Activated CD4-positive, alpha-beta memory T cell treated with anti-CD3 and anti-CD28 coated beads for 36 hours (primary cell): ENCODE measurements at regions not wholly inside any gene's neighbourhood (a gene's known extent, or its start where the extent isn't known, plus 50 kb on each side); places are given as distances from the start of the nearest gene placed in this dataset.
A peak's percentile ranks its signal among the peaks of the same experiment; 100 is the strongest.

Experiments
- CTCF ChIA-PET: fragments of 350-600 bp; sonication (Branson Sonifier 250); formaldehyde crosslinking; loops from one replicate; lab custom pipeline; 2021; ENCODE audit warnings: antibody characterized with exemption, inconsistent platforms; lab: Charles Lee
- POLR2A ChIA-PET: fragments of 350-600 bp; sonication (Branson Sonifier 250); formaldehyde crosslinking; loops from one replicate; lab custom pipeline; 2021; ENCODE audit warnings: antibody characterized with exemption; lab: Charles Lee
- DNase-seq: peaks from one replicate; pipeline ENCODE4 v3.0.0-alpha.2; 2020
- H3K27ac Mint-ChIP-seq: one replicate; pipeline ENCODE4 v1.8.0; 2021; ENCODE audit warnings: mixed read lengths
- H3K27me3 Mint-ChIP-seq: one replicate; pipeline ENCODE4 v1.8.0; 2021; ENCODE audit warnings: mixed read lengths
- H3K36me3 Mint-ChIP-seq: one replicate; pipeline ENCODE4 v1.8.0; 2021; ENCODE audit warnings: mixed read lengths
- H3K4me1 Mint-ChIP-seq: one replicate; pipeline ENCODE4 v1.8.0; 2021; ENCODE audit warnings: low read depth, mixed read lengths
- H3K4me3 Mint-ChIP-seq: one replicate; pipeline ENCODE4 v1.8.0; 2021; ENCODE audit warnings: mild to moderate bottlenecking, mixed read lengths
- H3K9me3 Mint-ChIP-seq: one replicate; pipeline ENCODE4 v1.8.0; 2021; ENCODE audit warnings: mixed read lengths
- intact Hi-C: fragments of 100-400 bp; cut with micrococcal nuclease; formaldehyde crosslinking; loops from one replicate; pipeline ENCODE4 v1.15.1; 2023

DNA sequence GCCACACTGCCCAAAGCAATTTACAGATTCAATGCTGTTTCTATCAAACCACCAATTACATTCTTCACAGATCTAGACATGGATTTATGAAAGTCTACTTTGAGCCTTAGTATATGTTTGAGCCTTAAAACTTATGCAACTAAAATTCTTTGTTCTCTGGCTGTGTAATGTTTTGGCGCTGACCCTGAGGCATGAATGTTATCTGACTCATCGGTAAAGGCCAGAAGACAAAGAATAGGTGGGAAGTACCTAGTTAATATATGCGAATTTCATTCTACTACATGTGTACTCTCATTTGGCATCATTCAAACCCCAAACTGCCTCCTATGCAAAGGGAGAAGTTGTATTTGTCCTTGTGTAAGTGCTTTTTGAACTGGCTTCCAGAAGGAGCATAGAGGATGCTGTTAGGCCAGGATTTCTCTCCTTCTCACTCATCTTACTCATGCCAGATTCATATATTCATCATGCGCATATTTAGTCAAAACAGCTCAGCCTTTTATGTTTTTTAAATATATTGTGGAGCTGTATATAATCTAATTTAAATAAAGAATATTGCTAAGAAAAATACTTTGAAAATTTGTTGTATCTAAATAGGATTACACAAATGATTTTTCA lies 204.2 kb downstream of the NFKBIZ start:
- Mint-ChIP-seq H3K9me3 (peaks cover 24% of the 10 kb centered on the region), H3K27ac (no peak overlapping the region), H3K4me3 (no peak overlapping the region), H3K27me3 (peaks cover 1% of the 10 kb centered on the region), H3K4me1 (peaks cover 27% of the 10 kb centered on the region), H3K36me3 (peaks cover 13% of the 10 kb centered on the region)
- ChIA-PET CTCF (interaction anchor here (0.7 to 1.2 kb wide), 2 partner anchors 171 to 202 kb away, joined by 3 read pairs; no protein-coding TSS in a partner anchor), POLR2A (no interaction called here)
- intact Hi-C loops = loop anchor here (2.0 kb wide), 1 partner anchor 65 kb away; no protein-coding TSS in a partner anchor
- DNase-seq = peak; percentile 37

DNA sequence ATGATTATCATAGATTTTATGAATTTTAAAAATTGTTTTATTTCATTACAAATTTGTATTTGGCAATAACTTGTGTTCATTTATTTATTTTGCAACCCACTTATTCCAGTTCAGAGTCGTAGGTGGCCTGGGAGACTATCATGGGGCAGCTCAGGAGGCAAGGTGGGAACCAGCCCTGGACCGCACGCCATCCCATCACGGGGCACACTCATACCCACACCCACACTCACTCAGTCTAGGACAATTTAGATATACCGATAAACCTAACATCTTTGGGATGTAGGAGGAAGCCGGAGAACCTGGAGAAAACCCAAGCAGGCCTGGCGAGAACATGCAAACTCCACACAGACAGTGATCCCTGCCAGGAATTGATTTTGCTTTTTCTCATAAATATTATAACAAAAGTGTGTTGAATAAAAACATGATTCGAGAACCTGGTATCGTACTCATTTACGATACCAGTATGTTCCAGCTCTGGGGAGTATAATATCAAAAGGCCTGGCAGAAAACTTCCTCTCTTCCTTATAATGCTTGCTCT lies 205.3 kb downstream of the NFKBIZ start:
- H3K36me3 Mint-ChIP-seq = peaks cover 10% of the 10 kb centered on the region
- peaks cover 13% of the 10 kb centered on the region for H3K9me3 Mint-ChIP-seq
- intact Hi-C loops = loop anchor here (5.0 kb wide), 1 partner anchor 117 kb away; no protein-coding TSS in a partner anchor
- ChIA-PET CTCF (interaction anchor here (0.7 to 1.2 kb wide), 2 partner anchors 170 to 204 kb away, joined by 3 read pairs; no protein-coding TSS in a partner anchor), POLR2A (no interaction called here)
- no peak overlapping the region for H3K27ac Mint-ChIP-seq
- no peak for DNase-seq
- peaks cover 38% of the 10 kb centered on the region for H3K4me1 Mint-ChIP-seq
- H3K4me3 Mint-ChIP-seq = no peak overlapping the region
- H3K27me3 Mint-ChIP-seq = peaks cover 1% of the 10 kb centered on the region

GRCh38 chr3:102057781-102058421 lies 208.6 kb downstream of the NFKBIZ start:
- Mint-ChIP-seq H3K9me3 (no peaks in the 10 kb centered on the region), H3K27ac (no peak overlapping the region), H3K36me3 (no peaks in the 10 kb centered on the region), H3K4me3 (no peak overlapping the region), H3K27me3 (peaks cover 1% of the 10 kb centered on the region), H3K4me1 (peaks cover 40% of the 10 kb centered on the region)
- CTCF ChIA-PET = no interaction called here
- intact Hi-C loops = loop anchor here (2.0 to 5.0 kb wide), 3 partner anchors 27 to 121 kb away; no protein-coding TSS in a partner anchor
- POLR2A ChIA-PET = no interaction called here
- no peak for DNase-seq

GRCh38 chr3:102059145-102059943 lies 210.0 kb downstream of the NFKBIZ start:
- no peak overlapping the region for H3K27ac Mint-ChIP-seq
- H3K36me3 Mint-ChIP-seq = no peaks in the 10 kb centered on the region
- peaks cover 35% of the 10 kb centered on the region for H3K4me1 Mint-ChIP-seq
- peak; percentile 24 for DNase-seq
- H3K4me3 Mint-ChIP-seq = no peak overlapping the region
- peaks cover 1% of the 10 kb centered on the region for H3K27me3 Mint-ChIP-seq
- no peaks in the 10 kb centered on the region for H3K9me3 Mint-ChIP-seq
- ChIA-PET POLR2A (no interaction called here), CTCF (interaction anchor here (1.0 to 1.1 kb wide), 3 partner anchors 33 to 166 kb away, joined by 3 read pairs; no protein-coding TSS in a partner anchor)
- intact Hi-C loops = loop anchor here (2.0 to 5.0 kb wide), 3 partner anchors 25 to 122 kb away; no protein-coding TSS in a partner anchor

- H3K9me3 Mint-ChIP-seq = no peaks in the 10 kb centered on the region
Measured at GRCh38 chr3:102060814-102061213, 211.5 kb downstream of the NFKBIZ start.

GRCh38 chr3:102063572-102063971 lies 214.3 kb downstream of the NFKBIZ start:
- no peak for DNase-seq
- no peak overlapping the region for H3K4me3 Mint-ChIP-seq
- H3K27ac Mint-ChIP-seq = no peak overlapping the region
- CTCF ChIA-PET = no interaction called here
- intact Hi-C loops = no loop called here
- peaks cover 19% of the 10 kb centered on the region for H3K4me1 Mint-ChIP-seq
- no peaks in the 10 kb centered on the region for H3K9me3 Mint-ChIP-seq
- no peaks in the 10 kb centered on the region for H3K27me3 Mint-ChIP-seq
- no peaks in the 10 kb centered on the region for H3K36me3 Mint-ChIP-seq
- POLR2A ChIA-PET = no interaction called here

More at GRCh38 chr3:102060814-102061213, 211.5 kb downstream of the NFKBIZ start:
- Mint-ChIP-seq H3K27ac (no peak overlapping the region), H3K4me1 (peaks cover 35% of the 10 kb centered on the region), H3K27me3 (no peaks in the 10 kb centered on the region), H3K36me3 (no peaks in the 10 kb centered on the region), H3K4me3 (no peak overlapping the region)
- intact Hi-C loops = no loop called here
- ChIA-PET CTCF (no interaction called here), POLR2A (no interaction called here)
- no peak for DNase-seq

DNA sequence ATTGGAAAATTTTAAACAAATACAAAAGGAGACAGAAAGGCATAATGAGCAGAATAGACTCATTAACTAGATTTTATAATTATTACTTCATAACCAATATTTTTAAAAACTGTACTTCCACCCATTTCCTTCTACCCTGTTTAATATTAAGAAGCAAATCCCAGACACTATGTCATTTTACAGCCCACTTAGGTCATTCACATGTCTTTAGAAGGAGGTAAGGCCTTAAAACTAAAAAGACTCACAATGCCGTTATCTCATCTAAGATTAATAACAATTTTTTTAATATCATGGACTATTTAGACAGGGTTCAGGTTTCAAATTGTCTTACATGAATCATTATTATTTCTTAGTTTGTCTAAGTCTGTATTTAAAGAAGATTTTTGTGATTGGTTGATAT lies 217.2 kb downstream of the NFKBIZ start:
- intact Hi-C loops = no loop called here
- H3K36me3 Mint-ChIP-seq = no peaks in the 10 kb centered on the region

GRCh38 chr3:102068327-102068726 lies 219.0 kb downstream of the NFKBIZ start:
- no peak overlapping the region for H3K27ac Mint-ChIP-seq
- intact Hi-C loops = loop anchor here (2.0 kb wide), 1 partner anchor 16 kb away; no protein-coding TSS in a partner anchor
- DNase-seq = no peak
- H3K36me3 Mint-ChIP-seq = no peaks in the 10 kb centered on the region
- CTCF ChIA-PET = no interaction called here
- H3K4me1 Mint-ChIP-seq = peaks cover 6% of the 10 kb centered on the region
- POLR2A ChIA-PET = no interaction called here
- no peaks in the 10 kb centered on the region for H3K9me3 Mint-ChIP-seq
- H3K4me3 Mint-ChIP-seq = no peak overlapping the region
- no peaks in the 10 kb centered on the region for H3K27me3 Mint-ChIP-seq

More for the DNA sequence above, 217.2 kb downstream of the NFKBIZ start:
- CTCF ChIA-PET = no interaction called here
- Mint-ChIP-seq H3K4me1 (peaks cover 6% of the 10 kb centered on the region), H3K9me3 (no peaks in the 10 kb centered on the region), H3K27ac (no peak overlapping the region), H3K4me3 (no peak overlapping the region), H3K27me3 (no peaks in the 10 kb centered on the region)
- POLR2A ChIA-PET = no interaction called here
- DNase-seq = no peak

GRCh38 chr3:102068736-102069135 lies 219.4 kb downstream of the NFKBIZ start:
- DNase-seq = no peak
- Mint-ChIP-seq H3K4me3 (no peak overlapping the region), H3K9me3 (no peaks in the 10 kb centered on the region), H3K4me1 (peaks cover 6% of the 10 kb centered on the region), H3K27ac (no peak overlapping the region), H3K27me3 (no peaks in the 10 kb centered on the region), H3K36me3 (no peaks in the 10 kb centered on the region)
- intact Hi-C loops = loop anchor here (2.0 kb wide), 1 partner anchor 16 kb away; no protein-coding TSS in a partner anchor
- CTCF ChIA-PET = no interaction called here
- POLR2A ChIA-PET = no interaction called here

DNA sequence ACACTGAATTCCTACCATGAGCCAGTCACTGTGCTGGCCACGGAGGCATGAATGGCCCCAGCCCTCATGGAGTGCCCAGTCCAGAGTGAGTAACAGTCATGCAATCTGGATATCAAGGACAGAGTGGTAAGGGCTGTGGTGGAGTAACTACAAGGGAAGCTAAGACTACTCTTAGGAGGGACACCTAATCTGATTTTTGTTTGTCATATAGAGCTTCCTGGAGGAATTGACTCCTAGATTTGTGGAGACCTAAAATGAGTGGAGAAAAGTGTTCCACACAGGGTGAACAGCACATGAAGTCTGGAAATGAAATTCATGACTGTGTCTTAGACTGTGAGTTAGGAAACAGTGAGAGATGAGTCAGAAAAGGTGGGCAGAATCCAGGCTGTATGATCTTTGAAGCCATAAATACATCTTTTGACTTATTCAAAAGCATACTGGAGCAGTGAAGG lies 219.9 kb downstream of the NFKBIZ start:
- Mint-ChIP-seq H3K27ac (no peak overlapping the region), H3K9me3 (no peaks in the 10 kb centered on the region)
- CTCF ChIA-PET = no interaction called here

DNA sequence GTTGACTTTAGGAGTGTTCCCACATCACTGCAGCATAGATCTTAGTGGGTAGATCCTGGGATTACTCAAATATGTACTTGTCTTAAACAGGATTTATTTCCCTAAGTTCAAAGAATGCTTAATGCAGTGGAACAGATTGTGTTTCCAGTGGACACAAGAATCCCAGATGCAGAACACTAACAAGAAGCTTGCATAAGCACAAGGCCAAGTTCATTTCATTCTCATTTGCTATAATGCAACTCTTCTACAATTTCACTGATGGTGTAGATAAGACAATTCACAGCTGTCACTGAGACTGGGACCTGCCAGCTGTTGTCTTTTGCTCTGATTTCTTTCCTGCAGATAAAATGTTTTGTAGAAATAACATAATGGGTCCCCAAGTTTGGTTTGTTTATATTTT lies 225.6 kb downstream of the NFKBIZ start:
- no peak for DNase-seq
- Mint-ChIP-seq H3K27me3 (no peaks in the 10 kb centered on the region), H3K4me3 (no peak overlapping the region), H3K9me3 (no peaks in the 10 kb centered on the region), H3K4me1 (peaks cover 17% of the 10 kb centered on the region), H3K27ac (no peak overlapping the region), H3K36me3 (no peaks in the 10 kb centered on the region)
- intact Hi-C loops = no loop called here
- CTCF ChIA-PET = no interaction called here
- POLR2A ChIA-PET = no interaction called here

More for the DNA sequence above, 219.9 kb downstream of the NFKBIZ start:
- DNase-seq = no peak
- H3K27me3 Mint-ChIP-seq = no peaks in the 10 kb centered on the region
- POLR2A ChIA-PET = no interaction called here
- no peak overlapping the region for H3K4me3 Mint-ChIP-seq
- intact Hi-C loops = loop anchor here (2.0 kb wide), 1 partner anchor 16 kb away; no protein-coding TSS in a partner anchor
- peaks cover 6% of the 10 kb centered on the region for H3K4me1 Mint-ChIP-seq
- H3K36me3 Mint-ChIP-seq = no peaks in the 10 kb centered on the region
